GM18868 (cell line): ENCODE measurements at regions not wholly inside any gene's neighbourhood (a gene's known extent, or its start where the extent isn't known, plus 50 kb on each side); places are given as distances from the start of the nearest gene placed in this dataset.
"Not testable (repeated sequence)": the region's sequence is repeated elsewhere in the genome, so short reads cannot be mapped to it uniquely, and the experiment has no call there.

Experiments
- ATAC-seq: cut with Tn5 transposase; IDR thresholded peaks from one replicate; pipeline ENCODE4 v1.9.1; 2021; ENCODE audit warnings: mild to moderate bottlenecking, moderate library complexity; ENCODE audit not compliant: unreplicated experiment

DNA sequence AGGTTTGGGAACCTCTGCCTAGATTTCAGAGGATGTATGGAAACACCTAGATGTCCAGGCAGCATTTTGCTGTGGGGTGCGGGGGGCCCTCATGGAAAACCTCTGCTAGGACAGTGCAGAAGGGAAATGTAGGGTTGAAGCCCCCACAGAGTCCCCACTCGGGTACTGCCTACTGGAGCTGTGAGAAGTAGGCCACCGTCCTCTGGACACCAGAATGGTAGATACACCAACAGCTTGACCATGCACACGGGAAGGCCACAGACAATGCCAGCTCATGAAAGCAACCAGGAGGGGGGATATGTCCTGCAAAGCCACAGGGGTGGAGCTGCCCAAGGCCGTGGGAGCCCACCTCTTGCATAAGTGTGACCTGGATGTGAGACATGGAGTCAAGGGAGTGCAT is 1336.5 kb downstream of the SPATA31A7 start:
- not testable (repeated sequence) for ATAC-seq

DNA sequence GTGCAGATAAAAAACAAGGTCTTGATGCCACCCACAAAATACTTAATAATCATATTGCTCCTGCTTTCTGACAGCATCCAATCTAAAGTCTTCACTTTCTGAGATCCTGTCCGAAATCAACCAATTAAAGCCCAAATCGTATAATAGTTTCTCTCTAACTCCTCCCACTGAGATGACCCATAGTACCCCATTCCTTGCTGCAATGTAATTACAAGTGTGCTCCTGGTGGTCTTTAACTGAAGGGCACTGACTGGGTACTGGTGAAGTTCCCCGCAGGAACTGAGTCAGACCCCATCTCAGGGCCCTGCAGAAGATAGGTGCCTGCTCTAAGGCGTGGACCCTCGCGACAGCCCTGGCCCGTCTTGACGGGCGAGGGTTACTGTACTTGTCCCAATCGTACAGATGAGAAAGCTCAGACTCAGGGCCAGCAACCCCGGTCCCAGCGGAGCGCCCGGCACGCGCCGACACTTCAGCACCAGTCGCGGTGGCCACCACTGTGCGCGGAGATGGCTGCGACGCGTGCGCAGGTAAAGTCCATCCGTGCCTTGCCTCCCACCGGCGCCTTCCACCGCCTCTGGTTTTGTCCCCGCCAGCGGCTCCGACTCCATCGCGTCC is 1342.4 kb downstream of the SPATA31A7 start:
- not testable (repeated sequence) for ATAC-seq

DNA sequence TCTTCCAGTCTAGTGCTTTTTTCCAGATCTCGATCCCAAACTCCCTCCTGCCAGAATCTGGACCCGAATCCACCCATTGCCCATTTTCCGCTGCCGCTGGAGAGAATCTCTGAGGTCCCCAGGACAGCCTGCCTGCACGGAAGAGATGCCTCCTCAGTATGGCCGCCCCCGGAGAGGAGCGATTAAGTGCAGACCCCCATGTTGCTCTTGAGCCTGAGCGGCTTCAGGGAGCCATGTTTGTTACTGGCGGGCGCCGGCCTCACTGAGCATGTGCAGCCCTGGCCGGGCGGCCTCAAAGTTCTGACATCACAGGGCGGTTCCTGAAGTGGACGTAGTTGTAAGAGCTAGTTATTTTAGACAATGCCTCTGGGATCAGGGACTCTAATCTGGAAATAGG is 1342.9 kb downstream of the SPATA31A7 start:
- ATAC-seq, result not testable (repeated sequence)

DNA sequence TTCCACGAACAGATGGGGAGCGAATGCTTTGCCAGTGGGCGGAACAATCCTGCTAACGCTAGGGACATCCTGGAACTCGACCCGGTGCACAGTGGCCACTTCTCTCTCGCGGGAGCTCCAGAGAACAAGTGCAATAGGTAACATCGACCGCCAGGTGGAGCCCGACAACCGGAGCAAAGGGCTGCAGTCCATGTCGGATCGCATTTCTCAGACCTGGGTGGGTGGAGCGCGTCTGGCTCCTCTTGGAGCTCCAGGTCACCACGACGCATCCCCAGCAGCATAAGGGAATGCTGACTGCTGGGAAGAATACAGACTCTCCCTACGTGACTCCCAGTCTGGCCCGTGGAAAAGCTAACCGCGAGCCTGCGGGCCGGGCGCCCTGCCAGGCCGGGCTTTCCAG is 1360.7 kb downstream of the SPATA31A7 start:
- peak; percentile 91 for ATAC-seq

DNA sequence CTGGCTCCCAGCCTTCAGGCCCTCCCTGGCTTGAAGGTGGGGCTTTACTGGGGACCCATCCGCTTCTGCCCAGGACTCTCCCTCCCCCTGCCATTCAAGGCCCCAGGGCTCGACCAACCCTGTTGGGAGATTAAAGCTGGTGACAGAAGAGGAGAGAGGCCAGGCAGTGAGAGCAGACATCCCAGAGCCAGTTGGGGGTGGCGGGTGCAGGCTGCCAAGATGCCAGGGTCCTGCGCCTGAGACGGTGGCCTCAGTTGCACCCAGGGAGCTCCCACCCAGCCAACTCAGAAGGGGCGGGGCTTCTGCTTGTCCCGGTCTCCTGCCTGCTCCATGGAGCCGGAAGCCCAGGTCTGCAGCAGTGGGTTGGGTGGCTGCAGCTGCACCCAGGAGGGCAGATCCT is 1370.8 kb downstream of the SPATA31A7 start:
- not testable (repeated sequence) for ATAC-seq

DNA sequence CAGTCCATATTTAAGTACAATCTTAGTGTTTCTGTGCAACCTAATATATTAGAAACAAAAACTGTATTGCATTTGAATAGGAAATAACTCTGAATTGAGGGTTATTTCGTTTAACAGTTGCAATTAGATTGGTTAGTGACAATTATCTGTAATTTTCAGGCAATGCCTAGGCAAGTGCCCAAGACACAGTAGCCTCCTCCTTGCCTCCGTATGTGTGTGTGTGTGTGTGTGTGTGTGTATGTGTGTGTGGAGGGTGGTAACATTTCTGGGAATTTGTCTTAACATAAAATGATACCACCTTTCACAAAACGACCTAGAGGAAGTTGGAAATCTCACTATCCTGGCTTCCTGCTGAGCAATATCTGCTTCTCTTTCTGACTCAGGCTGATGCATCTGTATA is 1375.3 kb downstream of the SPATA31A7 start:
- ATAC-seq, result not testable (repeated sequence)

DNA sequence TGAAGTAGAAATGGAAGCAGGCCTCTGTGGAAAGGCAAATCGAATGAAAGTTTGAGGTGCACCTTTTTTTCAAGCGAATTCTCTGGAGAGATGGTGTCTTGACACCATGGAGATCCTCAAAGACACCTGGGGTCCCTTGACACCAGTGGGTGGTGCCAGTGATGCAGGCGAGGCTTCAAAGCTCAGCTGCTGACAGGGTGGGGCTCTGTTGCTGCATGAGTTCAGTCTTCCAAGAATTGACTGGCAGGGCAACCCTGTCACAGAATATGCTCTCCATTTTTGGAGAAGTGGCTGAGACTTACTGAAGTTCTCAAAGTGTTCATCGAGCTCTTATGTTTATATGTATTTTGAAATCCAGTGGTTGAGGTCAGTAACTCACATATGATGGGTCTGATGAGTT is 1376.6 kb downstream of the SPATA31A7 start:
- ATAC-seq, result not testable (repeated sequence)

DNA sequence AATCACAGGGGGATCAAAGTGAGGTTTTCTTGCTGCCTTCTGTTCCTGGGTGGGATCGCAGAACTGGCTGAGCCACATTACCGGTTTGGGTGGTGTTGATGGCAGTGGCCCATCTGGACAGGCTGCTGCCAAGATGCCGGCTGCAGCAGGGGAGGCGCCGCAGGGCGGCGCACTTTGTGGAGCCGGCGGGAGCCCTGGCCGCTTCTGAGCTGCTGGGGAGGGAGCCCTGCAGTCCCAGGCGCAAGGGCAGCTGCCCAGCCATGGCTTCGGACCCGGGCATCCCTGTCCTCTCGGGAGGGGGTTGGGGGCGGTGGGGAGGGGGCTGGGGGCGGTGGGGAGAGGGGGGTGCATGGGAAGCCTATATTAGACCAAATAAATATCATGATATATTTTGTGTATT is 1407.3 kb downstream of the SPATA31A7 start:
- not testable (repeated sequence) for ATAC-seq
